ENCODE measurements at regions not wholly inside any gene's neighbourhood (a gene's known extent, or its start where the extent isn't known, plus 50 kb on each side); places are given as distances from the start of the nearest gene placed in this dataset.

GRCh38 chr5:4981608-4982007 lies 158.5 kb upstream of the ADAMTS16 start:
- H3K4me1 ChIP-seq, result no peaks in the 10 kb centered on the region
- H2AFZ ChIP-seq, result no peak overlapping the region
- no peaks in the 10 kb centered on the region for H3K9me3 ChIP-seq (ENCODE audit: control insufficient read depth, low read length)
- no peak for TF ChIP-seq CTCF (IDR thresholded peaks at IDR 0.05)
- no peak overlapping the region for H3K9ac ChIP-seq
- H3K4me3 ChIP-seq (ENCODE audit: low read depth, low read length), result no peak overlapping the region
- H3K36me3 ChIP-seq (ENCODE audit: control insufficient read depth, insufficient read depth, low read length), result no peaks in the 10 kb centered on the region
- H3K27ac ChIP-seq, result no peak overlapping the region
- H3K79me2 ChIP-seq, result no peaks in the 10 kb centered on the region
- H3K27me3 ChIP-seq (ENCODE audit: control insufficient read depth, insufficient read depth, low read length), result no peaks in the 10 kb centered on the region
- H3K4me2 ChIP-seq (ENCODE audit: low read length), result no peak overlapping the region

- Histone ChIP-seq H2AFZ (no peak overlapping the region), H3K4me2 (ENCODE audit: low read length) (no peak overlapping the region), H3K4me3 (ENCODE audit: low read depth, low read length) (no peak overlapping the region), H3K9me3 (ENCODE audit: control insufficient read depth, low read length) (no peaks in the 10 kb centered on the region), H3K27ac (no peak overlapping the region), H3K79me2 (no peaks in the 10 kb centered on the region), H3K27me3 (ENCODE audit: control insufficient read depth, insufficient read depth, low read length) (no peaks in the 10 kb centered on the region), H3K36me3 (ENCODE audit: control insufficient read depth, insufficient read depth, low read length) (no peaks in the 10 kb centered on the region), H3K9ac (no peak overlapping the region), H3K4me1 (no peaks in the 10 kb centered on the region)
- TF ChIP-seq CTCF (IDR thresholded peaks at IDR 0.05), result no peak
Observed at GRCh38 chr5:4983701-4984100, 156.4 kb upstream of the ADAMTS16 start.

- H3K9me3 ChIP-seq (ENCODE audit: control insufficient read depth, low read length), result no peaks in the 10 kb centered on the region
- no peaks in the 10 kb centered on the region for H3K36me3 ChIP-seq (ENCODE audit: control insufficient read depth, insufficient read depth, low read length)
- no peak overlapping the region for H3K4me2 ChIP-seq (ENCODE audit: low read length)
- H3K27ac ChIP-seq, result no peak overlapping the region
- H3K9ac ChIP-seq, result no peak overlapping the region
- H3K4me1 ChIP-seq, result no peaks in the 10 kb centered on the region
- H3K27me3 ChIP-seq (ENCODE audit: control insufficient read depth, insufficient read depth, low read length), result no peaks in the 10 kb centered on the region
- no peak overlapping the region for H3K4me3 ChIP-seq (ENCODE audit: low read depth, low read length)
- no peak for TF ChIP-seq CTCF (IDR thresholded peaks at IDR 0.05)
- H3K79me2 ChIP-seq, result no peaks in the 10 kb centered on the region
- H2AFZ ChIP-seq, result no peak overlapping the region
Observed at GRCh38 chr5:4984461-4984860, 155.7 kb upstream of the ADAMTS16 start.

GRCh38 chr5:4987431-4987830 lies 152.7 kb upstream of the ADAMTS16 start:
- H3K9ac ChIP-seq, result no peak overlapping the region
- no peak overlapping the region for H3K27ac ChIP-seq
- no peaks in the 10 kb centered on the region for H3K4me1 ChIP-seq
- no peak overlapping the region for H3K4me2 ChIP-seq (ENCODE audit: low read length)
- H3K4me3 ChIP-seq (ENCODE audit: low read depth, low read length), result no peak overlapping the region
- H3K36me3 ChIP-seq (ENCODE audit: control insufficient read depth, insufficient read depth, low read length), result no peaks in the 10 kb centered on the region
- H3K79me2 ChIP-seq, result no peaks in the 10 kb centered on the region
- no peak overlapping the region for H2AFZ ChIP-seq
- TF ChIP-seq CTCF (IDR thresholded peaks at IDR 0.05), result no peak
- no peaks in the 10 kb centered on the region for H3K27me3 ChIP-seq (ENCODE audit: control insufficient read depth, insufficient read depth, low read length)
- H3K9me3 ChIP-seq (ENCODE audit: control insufficient read depth, low read length), result no peaks in the 10 kb centered on the region

GRCh38 chr5:4989118-4989517 lies 151.0 kb upstream of the ADAMTS16 start:
- H3K9me3 ChIP-seq (ENCODE audit: control insufficient read depth, low read length), result no peaks in the 10 kb centered on the region
- H3K9ac ChIP-seq, result no peak overlapping the region
- H3K27me3 ChIP-seq (ENCODE audit: control insufficient read depth, insufficient read depth, low read length), result no peaks in the 10 kb centered on the region
- no peak overlapping the region for H3K4me2 ChIP-seq (ENCODE audit: low read length)
- H3K4me1 ChIP-seq, result no peaks in the 10 kb centered on the region
- no peaks in the 10 kb centered on the region for H3K79me2 ChIP-seq
- no peak overlapping the region for H2AFZ ChIP-seq
- H3K27ac ChIP-seq, result no peak overlapping the region
- no peak for TF ChIP-seq CTCF (IDR thresholded peaks at IDR 0.05)
- H3K4me3 ChIP-seq (ENCODE audit: low read depth, low read length), result no peak overlapping the region
- H3K36me3 ChIP-seq (ENCODE audit: control insufficient read depth, insufficient read depth, low read length), result no peaks in the 10 kb centered on the region
